Gastrocnemius medialis (tissue), 4 donors: ENCODE measurements at regions not wholly inside any gene's neighbourhood (a gene's known extent, or its start where the extent isn't known, plus 50 kb on each side); places are given as distances from the start of the nearest gene placed in this dataset.

Experiments used
- CTCF ChIP-seq, 5 experiments: fragments of 450-650 bp in 3 of 5; fragments of 200-600 bp in 2 of 5; sonication (generic) in 2 of 5; IDR thresholded peaks in 4 of 5; conservative IDR thresholded peaks in 1 of 5; 1 replicate in 4 of 5; 2 replicates in 1 of 5; pipeline ENCODE4 v1.5.1; 2016 to 2019; ENCODE audit warnings: antibody characterized with exemption in 5 of 5, mild to moderate bottlenecking in 3 of 5, moderate library complexity in 3 of 5
- POLR2A ChIP-seq, 2 donors: fragments of 450-650 bp; IDR thresholded peaks; one replicate each; pipeline ENCODE4 v1.6.1; 2017; ENCODE audit warnings: antibody characterized with exemption in 2 of 2, mild to moderate bottlenecking in 2 of 2, moderate library complexity in 2 of 2

- TF ChIP-seq POLR2A (IDR thresholded peaks at IDR 0.05) (no peak), CTCF (IDR thresholded peaks at IDR 0.05 in 4 of 5, conservative IDR thresholded peaks at IDR 0.05 in 1 of 5) (no peak)
These were observed 134.4 kb upstream of the SPRY4 start for GRCh38 chr5:142459209-142459608.
